Memory B cell (primary cell): ENCODE measurements at regions not wholly inside any gene's neighbourhood (a gene's known extent, or its start where the extent isn't known, plus 50 kb on each side); places are given as distances from the start of the nearest gene placed in this dataset.

Experiments used
- ATAC-seq: fragments of 150-1000 bp; cut with Tn5 transposase; 2 replicates; pipeline ENCODE4 v1.10.0; 2021; ENCODE audit warnings: low read depth, mild to moderate bottlenecking, moderate library complexity
- DNase-seq, 2 donors: peaks; one replicate each; pipeline ENCODE4 v3.0.0; 2022; ENCODE audit warnings: low spot score in 2 of 2
- H3K27ac Mint-ChIP-seq: one replicate; pipeline ENCODE4 v1.8.0; 2022; ENCODE audit warnings: mild to moderate bottlenecking, moderate library complexity, mixed read lengths
- H3K27me3 Mint-ChIP-seq: one replicate; pipeline ENCODE4 v1.8.0; 2022; ENCODE audit warnings: mixed read lengths
- H3K36me3 Mint-ChIP-seq: one replicate; pipeline ENCODE4 v1.8.0; 2022; ENCODE audit warnings: mild to moderate bottlenecking, mixed read lengths
- H3K4me1 Mint-ChIP-seq: one replicate; pipeline ENCODE4 v1.8.0; 2022; ENCODE audit warnings: mixed read lengths
- H3K4me3 Mint-ChIP-seq: one replicate; pipeline ENCODE4 v1.8.0; 2022; ENCODE audit warnings: mild to moderate bottlenecking, moderate library complexity, mixed read lengths
- H3K9me3 Mint-ChIP-seq: one replicate; pipeline ENCODE4 v1.8.0; 2022; ENCODE audit warnings: mixed read lengths

GRCh38 chr1:208533746-208534598 lies 289.8 kb upstream of the PLXNA2 start:
- DNase-seq (no peak), ATAC-seq (no peak)
- no peak overlapping the region for H3K4me3 Mint-ChIP-seq
- no peaks in the 10 kb centered on the region for H3K36me3 Mint-ChIP-seq
- no peaks in the 10 kb centered on the region for H3K4me1 Mint-ChIP-seq
- H3K27ac Mint-ChIP-seq: no peak overlapping the region
- H3K27me3 Mint-ChIP-seq: peaks cover 13% of the 10 kb centered on the region
- no peaks in the 10 kb centered on the region for H3K9me3 Mint-ChIP-seq

- Mint-ChIP-seq H3K9me3 (no peaks in the 10 kb centered on the region), H3K27ac (no peak overlapping the region), H3K4me1 (no peaks in the 10 kb centered on the region), H3K27me3 (peaks cover 13% of the 10 kb centered on the region), H3K36me3 (no peaks in the 10 kb centered on the region), H3K4me3 (no peak overlapping the region)
- no peak for ATAC-seq
- DNase-seq: no peak
Observed at GRCh38 chr1:208534599-208534897, 290.4 kb upstream of the PLXNA2 start.

- Mint-ChIP-seq H3K27ac (no peak overlapping the region), H3K36me3 (no peaks in the 10 kb centered on the region), H3K4me1 (no peaks in the 10 kb centered on the region), H3K9me3 (no peaks in the 10 kb centered on the region), H3K27me3 (peaks cover 13% of the 10 kb centered on the region), H3K4me3 (no peak overlapping the region)
- DNase-seq (no peak), ATAC-seq (no peak)
Observed at GRCh38 chr1:208534979-208535378, 290.8 kb upstream of the PLXNA2 start.

GRCh38 chr1:208535511-208535910 lies 291.3 kb upstream of the PLXNA2 start:
- H3K9me3 Mint-ChIP-seq: no peaks in the 10 kb centered on the region
- H3K4me1 Mint-ChIP-seq: no peaks in the 10 kb centered on the region
- no peak for DNase-seq
- ATAC-seq: no peak
- no peak overlapping the region for H3K4me3 Mint-ChIP-seq
- no peak overlapping the region for H3K27ac Mint-ChIP-seq
- H3K27me3 Mint-ChIP-seq: peaks cover 13% of the 10 kb centered on the region
- no peaks in the 10 kb centered on the region for H3K36me3 Mint-ChIP-seq

GRCh38 chr1:208536212-208536611 lies 292.0 kb upstream of the PLXNA2 start:
- H3K27ac Mint-ChIP-seq: no peak overlapping the region
- no peaks in the 10 kb centered on the region for H3K4me1 Mint-ChIP-seq
- peaks cover 13% of the 10 kb centered on the region for H3K27me3 Mint-ChIP-seq
- no peaks in the 10 kb centered on the region for H3K36me3 Mint-ChIP-seq
- no peak for DNase-seq
- no peak overlapping the region for H3K4me3 Mint-ChIP-seq
- ATAC-seq: no peak
- no peaks in the 10 kb centered on the region for H3K9me3 Mint-ChIP-seq

- ATAC-seq (no peak), DNase-seq (no peak)
- Mint-ChIP-seq H3K4me3 (no peak overlapping the region), H3K27ac (no peak overlapping the region), H3K36me3 (no peaks in the 10 kb centered on the region), H3K27me3 (peaks cover 10% of the 10 kb centered on the region), H3K4me1 (no peaks in the 10 kb centered on the region), H3K9me3 (no peaks in the 10 kb centered on the region)
Observed at GRCh38 chr1:208537198-208537597, 293.0 kb upstream of the PLXNA2 start.

- no peak overlapping the region for H3K4me3 Mint-ChIP-seq
- H3K9me3 Mint-ChIP-seq: peaks cover 1% of the 10 kb centered on the region
- no peaks in the 10 kb centered on the region for H3K36me3 Mint-ChIP-seq
- no peak for ATAC-seq
- H3K27ac Mint-ChIP-seq: no peak overlapping the region
- H3K4me1 Mint-ChIP-seq: no peaks in the 10 kb centered on the region
- H3K27me3 Mint-ChIP-seq: peaks cover 11% of the 10 kb centered on the region
- no peak for DNase-seq
Observed at GRCh38 chr1:208538078-208538477, 293.9 kb upstream of the PLXNA2 start.

GRCh38 chr1:208538587-208538986 lies 294.4 kb upstream of the PLXNA2 start:
- Mint-ChIP-seq H3K27ac (no peak overlapping the region), H3K4me3 (no peak overlapping the region), H3K4me1 (no peaks in the 10 kb centered on the region), H3K36me3 (no peaks in the 10 kb centered on the region), H3K9me3 (peaks cover 1% of the 10 kb centered on the region), H3K27me3 (peaks cover 12% of the 10 kb centered on the region)
- no peak for ATAC-seq
- DNase-seq: no peak

- peaks cover 1% of the 10 kb centered on the region for H3K9me3 Mint-ChIP-seq
- no peak overlapping the region for H3K27ac Mint-ChIP-seq
- peaks cover 12% of the 10 kb centered on the region for H3K27me3 Mint-ChIP-seq
- no peak for ATAC-seq
- H3K36me3 Mint-ChIP-seq: no peaks in the 10 kb centered on the region
- no peaks in the 10 kb centered on the region for H3K4me1 Mint-ChIP-seq
- no peak for DNase-seq
- H3K4me3 Mint-ChIP-seq: no peak overlapping the region
Observed at GRCh38 chr1:208540724-208541123, 296.5 kb upstream of the PLXNA2 start.

GRCh38 chr1:208541225-208541855 lies 297.2 kb upstream of the PLXNA2 start:
- H3K27ac Mint-ChIP-seq: no peak overlapping the region
- no peaks in the 10 kb centered on the region for H3K4me1 Mint-ChIP-seq
- H3K36me3 Mint-ChIP-seq: no peaks in the 10 kb centered on the region
- H3K27me3 Mint-ChIP-seq: peaks cover 7% of the 10 kb centered on the region
- DNase-seq (no peak), ATAC-seq (no peak)
- no peak overlapping the region for H3K4me3 Mint-ChIP-seq
- H3K9me3 Mint-ChIP-seq: peaks cover 1% of the 10 kb centered on the region

GRCh38 chr1:208542309-208542708 lies 298.1 kb upstream of the PLXNA2 start:
- ATAC-seq (no peak), DNase-seq (no peak)
- peaks cover 7% of the 10 kb centered on the region for H3K27me3 Mint-ChIP-seq
- H3K9me3 Mint-ChIP-seq: peaks cover 1% of the 10 kb centered on the region
- no peak overlapping the region for H3K4me3 Mint-ChIP-seq
- no peaks in the 10 kb centered on the region for H3K4me1 Mint-ChIP-seq
- no peak overlapping the region for H3K27ac Mint-ChIP-seq
- H3K36me3 Mint-ChIP-seq: no peaks in the 10 kb centered on the region

- Mint-ChIP-seq H3K4me3 (no peak overlapping the region), H3K4me1 (no peaks in the 10 kb centered on the region), H3K27ac (no peak overlapping the region), H3K36me3 (no peaks in the 10 kb centered on the region), H3K9me3 (peaks cover 1% of the 10 kb centered on the region), H3K27me3 (peaks cover 7% of the 10 kb centered on the region)
- DNase-seq (no peak), ATAC-seq (no peak)
Observed at GRCh38 chr1:208544053-208544452, 299.9 kb upstream of the PLXNA2 start.

- H3K27me3 Mint-ChIP-seq: peaks cover 7% of the 10 kb centered on the region
- no peaks in the 10 kb centered on the region for H3K4me1 Mint-ChIP-seq
- DNase-seq (no peak), ATAC-seq (no peak)
- no peaks in the 10 kb centered on the region for H3K36me3 Mint-ChIP-seq
- no peak overlapping the region for H3K27ac Mint-ChIP-seq
- H3K4me3 Mint-ChIP-seq: no peak overlapping the region
- H3K9me3 Mint-ChIP-seq: peaks cover 1% of the 10 kb centered on the region
Observed at GRCh38 chr1:208544794-208545193, 300.6 kb upstream of the PLXNA2 start.

GRCh38 chr1:208551024-208551423 lies 306.8 kb upstream of the PLXNA2 start:
- Mint-ChIP-seq H3K27me3 (peaks cover 11% of the 10 kb centered on the region), H3K9me3 (peaks cover 1% of the 10 kb centered on the region), H3K27ac (no peak overlapping the region), H3K4me1 (no peaks in the 10 kb centered on the region), H3K4me3 (no peak overlapping the region), H3K36me3 (no peaks in the 10 kb centered on the region)
- no peak for DNase-seq
- ATAC-seq: no peak
